Natural killer cell (primary cell): ENCODE measurements at regions not wholly inside any gene's neighbourhood (a gene's known extent, or its start where the extent isn't known, plus 50 kb on each side); places are given as distances from the start of the nearest gene placed in this dataset.

Experiments
- ATAC-seq, 3 donors: fragments of 150-1000 bp in 2 of 3; fragments of 200-7000 bp in 1 of 3; cut with Tn5 transposase; 1 replicate in 1 of 3; 2 replicates in 2 of 3; pipeline ENCODE4 v1.10.0; 2021; ENCODE audit warnings: mild to moderate bottlenecking in 2 of 3, moderate library complexity in 2 of 3
- DNase-seq, 2 donors: peaks; one replicate each; pipeline versions ENCODE4 v3.0.0 to v3.0.0-alpha.2; 2013 to 2021; ENCODE audit warnings: mixed read lengths in 1 of 2
- H3K27ac ChIP-seq: one replicate; pipeline ENCODE4 v1.5.1; 2013; ENCODE audit warnings: mild to moderate bottlenecking, low read length
- H3K27me3 ChIP-seq: one replicate; pipeline ENCODE4 v1.6.1; 2013; ENCODE audit warnings: low read length; ENCODE audit not compliant: control insufficient read depth, insufficient read depth
- H3K36me3 ChIP-seq: one replicate; pipeline ENCODE4 v1.6.1; 2013; ENCODE audit warnings: low read length; ENCODE audit not compliant: control insufficient read depth, insufficient read depth
- H3K4me1 ChIP-seq: one replicate; pipeline ENCODE4 v1.6.1; 2013; ENCODE audit warnings: low read length; ENCODE audit not compliant: control insufficient read depth, insufficient read depth
- H3K4me3 ChIP-seq: one replicate; pipeline ENCODE4 v1.5.1; 2013; ENCODE audit warnings: low read length
- H3K9me3 ChIP-seq: one replicate; pipeline ENCODE4 v1.6.1; 2013; ENCODE audit warnings: low read length; ENCODE audit not compliant: control insufficient read depth, insufficient read depth
- H3K27ac Mint-ChIP-seq, 2 donors: one replicate each; pipeline ENCODE4 v1.8.0; 2022; ENCODE audit warnings: mild to moderate bottlenecking in 2 of 2, mixed read lengths in 2 of 2, moderate library complexity in 1 of 2
- H3K27me3 Mint-ChIP-seq, 2 donors: one replicate each; pipeline ENCODE4 v1.8.0; 2022; ENCODE audit warnings: low read depth in 2 of 2, mixed read lengths in 2 of 2
- H3K36me3 Mint-ChIP-seq: one replicate; pipeline ENCODE4 v1.8.0; 2022; ENCODE audit warnings: mixed read lengths
- H3K4me1 Mint-ChIP-seq, 2 donors: one replicate each; pipeline ENCODE4 v1.8.0; 2022; ENCODE audit warnings: mixed read lengths in 2 of 2
- H3K4me3 Mint-ChIP-seq: one replicate; pipeline ENCODE4 v1.8.0; 2022; ENCODE audit warnings: mild to moderate bottlenecking, moderate library complexity, mixed read lengths
- H3K9me3 Mint-ChIP-seq, 2 donors: one replicate each; pipeline ENCODE4 v1.8.0; 2022; ENCODE audit warnings: mixed read lengths in 2 of 2
- CTCF ChIP-seq: fragments of 200-600 bp; IDR thresholded peaks from one replicate; pipeline ENCODE4 v1.8.0; 2022; ENCODE audit warnings: antibody characterized with exemption
- WGBS: methylation state at CpG from one replicate; pipeline ENCODE4 v1.1.7; 2013; ENCODE audit warnings: missing lambda C conversion rate; ENCODE audit not compliant: insufficient coverage; 5-methylcytosine and 5-hydroxymethylcytosine counted together
- intact Hi-C: fragments of 100-400 bp; cut with micrococcal nuclease; formaldehyde crosslinking; loops from one replicate; pipeline ENCODE4 v1.14.2; 2022

DNA sequence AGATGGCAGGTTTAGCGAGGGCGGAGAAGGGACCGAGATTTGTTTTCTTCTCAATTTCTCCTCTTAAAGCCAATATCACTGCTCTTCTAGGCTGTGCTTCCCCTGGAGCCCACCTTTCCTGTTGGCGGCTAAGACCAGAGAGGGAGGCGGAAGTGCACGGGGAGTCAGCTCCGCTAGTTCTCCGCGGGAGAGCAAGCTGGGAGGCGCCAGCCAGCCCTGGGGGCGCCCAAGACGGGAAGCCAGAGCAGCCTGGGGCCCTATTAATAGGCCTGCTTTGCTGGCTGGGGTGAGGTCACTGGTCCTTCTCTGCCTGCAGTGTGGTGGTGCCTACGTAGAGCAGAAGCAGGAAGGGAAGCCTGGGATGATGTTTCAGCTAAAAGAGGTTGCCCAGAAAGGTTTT is 61.6 kb downstream of the LSM5 start:
- intact Hi-C loops = no loop called here
- TF ChIP-seq CTCF = no peak
- DNase-seq = no peak
- no peak for ATAC-seq
- H3K9me3 ChIP-seq = peaks cover 4% of the 10 kb centered on the region
- no peak overlapping the region for H3K27ac Mint-ChIP-seq
- peaks cover 46 to 60% of the 10 kb centered on the region in 2 donors for H3K27me3 Mint-ChIP-seq
- H3K4me1 ChIP-seq = no peaks in the 10 kb centered on the region
- H3K4me3 Mint-ChIP-seq = no peak overlapping the region
- H3K9me3 Mint-ChIP-seq = peaks cover 0 to 4% of the 10 kb centered on the region in 2 donors
- WGBS = 13% methylated on average over 13 of the region's 13 CpGs
- H3K36me3 Mint-ChIP-seq = no peaks in the 10 kb centered on the region
- no peak overlapping the region for H3K27ac ChIP-seq
- no peak overlapping the region for H3K4me3 ChIP-seq
- no peaks in the 10 kb centered on the region for H3K36me3 ChIP-seq
- no peaks in the 10 kb centered on the region for H3K4me1 Mint-ChIP-seq
- H3K27me3 ChIP-seq = peaks cover 17% of the 10 kb centered on the region

- peak; percentile 70 to 86 (median 77) for ATAC-seq
- H3K4me3 ChIP-seq = no peak overlapping the region
- peaks cover 17% of the 10 kb centered on the region for H3K27me3 ChIP-seq
- H3K36me3 ChIP-seq = no peaks in the 10 kb centered on the region
- H3K4me3 Mint-ChIP-seq = no peak overlapping the region
- no peak overlapping the region for H3K27ac Mint-ChIP-seq
- peaks cover 44 to 57% of the 10 kb centered on the region in 2 donors for H3K27me3 Mint-ChIP-seq
- WGBS = 13% methylated on average over 48 of the region's 48 CpGs
- intact Hi-C loops = no loop called here
- H3K27ac ChIP-seq = no peak overlapping the region
- peak; percentile 50 to 70 for DNase-seq
- H3K9me3 ChIP-seq = peaks cover 4% of the 10 kb centered on the region
- H3K4me1 Mint-ChIP-seq = no peaks in the 10 kb centered on the region
- H3K36me3 Mint-ChIP-seq = no peaks in the 10 kb centered on the region
- TF ChIP-seq CTCF = no peak
- H3K4me1 ChIP-seq = no peaks in the 10 kb centered on the region
- peaks cover 0 to 4% of the 10 kb centered on the region in 2 donors for H3K9me3 Mint-ChIP-seq
Measured at GRCh38 chr7:32427769-32428291, 62.4 kb downstream of the LSM5 start.

DNA sequence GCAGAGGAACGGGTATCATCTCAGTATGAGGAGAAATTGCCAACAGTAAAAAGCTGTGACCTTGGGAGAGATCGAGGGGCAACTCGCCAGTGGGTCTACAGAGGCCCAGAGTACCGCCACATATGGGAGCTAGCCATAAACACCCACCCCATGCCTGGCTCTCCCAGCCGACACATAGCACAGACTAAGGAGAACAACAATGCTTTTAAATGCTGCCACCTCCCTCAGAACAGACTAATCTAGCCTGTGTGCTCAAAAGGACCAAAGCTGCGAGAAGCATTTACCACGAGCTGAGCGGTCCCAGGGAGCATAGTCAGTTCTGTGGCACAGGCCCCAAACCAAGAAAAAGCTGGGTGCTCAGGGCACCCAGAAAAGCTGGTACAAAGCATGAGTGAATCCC is 73.3 kb downstream of the LSM5 start:
- H3K9me3 ChIP-seq = no peaks in the 10 kb centered on the region
- H3K27ac ChIP-seq = no peak overlapping the region
- H3K36me3 ChIP-seq = no peaks in the 10 kb centered on the region
- Mint-ChIP-seq H3K27me3 (peaks cover 0 to 9% of the 10 kb centered on the region in 2 donors), H3K9me3 (no peaks in the 10 kb centered on the region), H3K27ac (no peak overlapping the region), H3K4me3 (no peak overlapping the region), H3K4me1 (no peaks in the 10 kb centered on the region), H3K36me3 (no peaks in the 10 kb centered on the region)
- ATAC-seq (no peak), DNase-seq (no peak)
- H3K27me3 ChIP-seq = no peaks in the 10 kb centered on the region
- H3K4me3 ChIP-seq = no peak overlapping the region
- no peaks in the 10 kb centered on the region for H3K4me1 ChIP-seq
- intact Hi-C loops = no loop called here
- WGBS = 82% methylated on average over 8 of the region's 8 CpGs
- TF ChIP-seq CTCF = no peak

- H3K4me1 ChIP-seq = no peaks in the 10 kb centered on the region
- intact Hi-C loops = no loop called here
- no peak overlapping the region for H3K4me3 ChIP-seq
- H3K27me3 Mint-ChIP-seq = peaks cover 0 to 9% of the 10 kb centered on the region in 2 donors
- no peak overlapping the region for H3K27ac Mint-ChIP-seq
- WGBS = 72% methylated on average over 10 of the region's 10 CpGs
- no peaks in the 10 kb centered on the region for H3K9me3 ChIP-seq
- H3K27ac ChIP-seq = no peak overlapping the region
- DNase-seq (no peak), ATAC-seq (no peak)
- no peaks in the 10 kb centered on the region for H3K36me3 Mint-ChIP-seq
- no peak for TF ChIP-seq CTCF
- H3K9me3 Mint-ChIP-seq = no peaks in the 10 kb centered on the region
- no peak overlapping the region for H3K4me3 Mint-ChIP-seq
- no peaks in the 10 kb centered on the region for H3K4me1 Mint-ChIP-seq
- no peaks in the 10 kb centered on the region for H3K36me3 ChIP-seq
- H3K27me3 ChIP-seq = no peaks in the 10 kb centered on the region
Measured at GRCh38 chr7:32415936-32416335, 74.2 kb downstream of the LSM5 start.
